ENCODE measurements at regions not wholly inside any gene's neighbourhood (a gene's known extent, or its start where the extent isn't known, plus 50 kb on each side); places are given as distances from the start of the nearest gene placed in this dataset.

GRCh38 chr3:71890356-71890931 lies 105.5 kb upstream of the PROK2 start:
- DNase-seq (ENCODE audit: low read depth in 2 of 2): no peak

GRCh38 chr3:71887256-71887655 lies 102.3 kb upstream of the PROK2 start:
- no peak for DNase-seq (ENCODE audit: low read depth in 2 of 2)

- DNase-seq (ENCODE audit: low read depth in 2 of 2): no peak
Measured at GRCh38 chr3:71885006-71885405, 100.1 kb upstream of the PROK2 start.

- DNase-seq (ENCODE audit: low read depth in 2 of 2): no peak
Measured at GRCh38 chr3:71881732-71882131, 96.8 kb upstream of the PROK2 start.

- no peak for DNase-seq (ENCODE audit: low read depth in 2 of 2)
Measured at GRCh38 chr3:71881041-71881440, 96.1 kb upstream of the PROK2 start.

GRCh38 chr3:71879089-71879488 lies 94.1 kb upstream of the PROK2 start:
- no peak for DNase-seq (ENCODE audit: low read depth in 2 of 2)

- no peak for DNase-seq (ENCODE audit: low read depth in 2 of 2)
Measured at GRCh38 chr3:71876135-71877105, 91.5 kb upstream of the PROK2 start.

GRCh38 chr3:71875461-71875947 lies 90.6 kb upstream of the PROK2 start:
- peak; percentile 43 to 53 for DNase-seq (ENCODE audit: low read depth in 2 of 2)

GRCh38 chr3:71874618-71875017 lies 89.7 kb upstream of the PROK2 start:
- DNase-seq (ENCODE audit: low read depth in 2 of 2): no peak

- DNase-seq (ENCODE audit: low read depth in 2 of 2): no peak
Measured at GRCh38 chr3:71873093-71873611, 88.2 kb upstream of the PROK2 start.

- DNase-seq (ENCODE audit: low read depth in 2 of 2): no peak
Measured at GRCh38 chr3:71872256-71872655, 87.3 kb upstream of the PROK2 start.

GRCh38 chr3:71870966-71871512 lies 86.1 kb upstream of the PROK2 start:
- no peak for DNase-seq (ENCODE audit: low read depth in 2 of 2)

GRCh38 chr3:71868876-71869275 lies 83.9 kb upstream of the PROK2 start:
- DNase-seq (ENCODE audit: low read depth in 2 of 2): no peak

- no peak for DNase-seq (ENCODE audit: low read depth in 2 of 2)
Measured at GRCh38 chr3:71865727-71866126, 80.8 kb upstream of the PROK2 start.

- DNase-seq (ENCODE audit: low read depth in 2 of 2): no peak
Measured at GRCh38 chr3:71863563-71864190, 78.7 kb upstream of the PROK2 start.

- no peak for DNase-seq (ENCODE audit: low read depth in 2 of 2)
Measured at GRCh38 chr3:71862371-71863140, 77.6 kb upstream of the PROK2 start.

GRCh38 chr3:71859123-71859519 lies 74.2 kb upstream of the PROK2 start:
- no peak for DNase-seq (ENCODE audit: low read depth in 2 of 2)

- no peak for DNase-seq (ENCODE audit: low read depth in 2 of 2)
Measured at GRCh38 chr3:71858503-71859122, 73.7 kb upstream of the PROK2 start.

- no peak for DNase-seq (ENCODE audit: low read depth in 2 of 2)
Measured at GRCh38 chr3:71857956-71858355, 73.0 kb upstream of the PROK2 start.

GRCh38 chr3:71854706-71855105 lies 69.8 kb upstream of the PROK2 start:
- DNase-seq (ENCODE audit: low read depth in 2 of 2): no peak

- DNase-seq (ENCODE audit: low read depth in 2 of 2): no peak
Measured at GRCh38 chr3:71854096-71854495, 69.1 kb upstream of the PROK2 start.

All from stimulated activated CD8-positive, alpha-beta memory T cell treated with anti-CD3 and anti-CD28 coated beads, Interleukin-2, amount 100 ng/mL, for 1 hour (primary cell).